ENCODE measurements at regions not wholly inside any gene's neighbourhood (a gene's known extent, or its start where the extent isn't known, plus 50 kb on each side); places are given as distances from the start of the nearest gene placed in this dataset.

DNA sequence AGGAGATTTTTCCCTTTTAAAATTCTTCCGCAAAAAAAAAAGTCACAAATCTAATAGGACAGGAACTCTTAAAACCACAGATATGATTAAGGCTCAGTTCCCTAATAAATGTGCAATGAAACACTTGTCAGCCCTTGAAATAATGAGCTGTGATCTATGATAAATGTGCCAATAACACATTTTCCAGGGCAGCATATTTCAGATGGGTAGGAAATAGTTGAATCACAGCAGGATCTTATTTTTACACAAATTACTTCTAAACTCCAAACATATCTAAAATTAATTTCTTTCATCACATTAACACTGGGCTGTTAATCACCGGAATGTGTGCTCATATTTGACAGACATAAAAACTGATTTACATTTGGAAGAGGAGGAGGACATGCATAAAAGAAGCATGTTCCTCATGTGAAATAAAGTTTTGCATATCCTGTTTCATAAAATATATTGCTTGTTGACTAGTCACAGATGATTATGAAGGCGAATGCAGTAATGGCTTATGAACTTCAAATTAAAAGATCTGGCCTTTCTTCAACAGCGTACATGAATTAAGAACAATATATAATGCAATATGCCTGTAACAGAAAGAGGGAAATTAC is 281.4 kb downstream of the PAX3 start:
- peaks cover 32% of the 10 kb centered on the region for H3K27me3 ChIP-seq (replicated peaks; ENCODE audit: insufficient read depth, low read depth, low read length, poor library complexity)
- POLR2A ChIA-PET (ENCODE audit: low non-redundant PET) = no interaction called here
- no TSS peak for BruUV-seq (replicated peaks)
- no peak overlapping the region for H3K27ac ChIP-seq (ENCODE audit: low read depth, low read length, poor library complexity, severe bottlenecking)
- CTCF ChIA-PET = no interaction called here
- no peak for DNase-seq (ENCODE audit: low spot score)
- intact Hi-C loops (cut with micrococcal nuclease; ENCODE audit: unreplicated experiment) = no loop called here
- H3K9me3 ChIP-seq (ENCODE audit: low read depth, low read length, poor library complexity, severe bottlenecking) = no peaks in the 10 kb centered on the region
- no peak for TF ChIP-seq EZH2 (IDR thresholded peaks at IDR 0.05; ENCODE audit: borderline replicate concordance, low read depth, low read length, poor library complexity, severe bottlenecking)
- TF ChIP-seq, protein P1, sequence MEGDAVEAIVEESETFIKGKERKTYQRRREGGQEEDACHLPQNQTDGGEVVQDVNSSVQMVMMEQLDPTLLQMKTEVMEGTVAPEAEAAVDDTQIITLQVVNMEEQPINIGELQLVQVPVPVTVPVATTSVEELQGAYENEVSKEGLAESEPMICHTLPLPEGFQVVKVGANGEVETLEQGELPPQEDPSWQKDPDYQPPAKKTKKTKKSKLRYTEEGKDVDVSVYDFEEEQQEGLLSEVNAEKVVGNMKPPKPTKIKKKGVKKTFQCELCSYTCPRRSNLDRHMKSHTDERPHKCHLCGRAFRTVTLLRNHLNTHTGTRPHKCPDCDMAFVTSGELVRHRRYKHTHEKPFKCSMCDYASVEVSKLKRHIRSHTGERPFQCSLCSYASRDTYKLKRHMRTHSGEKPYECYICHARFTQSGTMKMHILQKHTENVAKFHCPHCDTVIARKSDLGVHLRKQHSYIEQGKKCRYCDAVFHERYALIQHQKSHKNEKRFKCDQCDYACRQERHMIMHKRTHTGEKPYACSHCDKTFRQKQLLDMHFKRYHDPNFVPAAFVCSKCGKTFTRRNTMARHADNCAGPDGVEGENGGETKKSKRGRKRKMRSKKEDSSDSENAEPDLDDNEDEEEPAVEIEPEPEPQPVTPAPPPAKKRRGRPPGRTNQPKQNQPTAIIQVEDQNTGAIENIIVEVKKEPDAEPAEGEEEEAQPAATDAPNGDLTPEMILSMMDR (conservative IDR thresholded peaks at IDR 0.05; ENCODE audit: low read depth, low read length) = no peak
- H3K36me3 ChIP-seq (ENCODE audit: insufficient read depth, low read length, poor library complexity, severe bottlenecking) = no peaks in the 10 kb centered on the region
- H3K4me3 ChIP-seq (ENCODE audit: low read depth, low read length, poor library complexity, severe bottlenecking) = no peak overlapping the region
- peaks cover 8% of the 10 kb centered on the region for H3K4me1 ChIP-seq (ENCODE audit: insufficient read depth, low read length, poor library complexity, severe bottlenecking)

DNA sequence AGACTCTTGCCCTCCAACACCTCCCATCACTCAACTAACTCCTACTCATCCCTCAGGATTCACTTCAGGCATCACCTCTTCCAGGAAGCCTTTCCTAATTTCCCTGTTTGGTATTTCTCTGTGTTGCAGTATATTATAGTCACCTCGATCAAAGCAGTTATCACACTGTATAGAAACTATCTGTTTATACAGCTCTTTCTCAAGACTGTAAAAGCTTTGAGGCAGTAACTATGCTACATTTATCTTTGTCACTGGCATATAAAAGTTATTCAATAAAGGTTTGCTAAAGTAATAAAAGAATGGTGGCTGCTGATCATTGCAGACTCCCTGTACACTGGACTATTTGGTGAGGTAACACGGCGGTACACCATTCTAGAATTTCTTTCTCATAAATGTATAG is 284.9 kb downstream of the PAX3 start:
- ChIA-PET POLR2A (ENCODE audit: low non-redundant PET) (no interaction called here), CTCF (no interaction called here)
- DNase-seq (ENCODE audit: low spot score) = no peak
- H3K4me1 ChIP-seq (ENCODE audit: insufficient read depth, low read length, poor library complexity, severe bottlenecking) = peaks cover 8% of the 10 kb centered on the region
- TF ChIP-seq, protein P1 (conservative IDR thresholded peaks at IDR 0.05; ENCODE audit: low read depth, low read length) = no peak
- no peak for TF ChIP-seq EZH2 (IDR thresholded peaks at IDR 0.05; ENCODE audit: borderline replicate concordance, low read depth, low read length, poor library complexity, severe bottlenecking)
- BruUV-seq (replicated peaks) = no TSS peak
- intact Hi-C loops (cut with micrococcal nuclease; ENCODE audit: unreplicated experiment) = no loop called here
- H3K4me3 ChIP-seq (ENCODE audit: low read depth, low read length, poor library complexity, severe bottlenecking) = no peak overlapping the region
- H3K9me3 ChIP-seq (ENCODE audit: low read depth, low read length, poor library complexity, severe bottlenecking) = no peaks in the 10 kb centered on the region
- peaks cover 66% of the 10 kb centered on the region for H3K27me3 ChIP-seq (replicated peaks; ENCODE audit: insufficient read depth, low read depth, low read length, poor library complexity)
- H3K36me3 ChIP-seq (ENCODE audit: insufficient read depth, low read length, poor library complexity, severe bottlenecking) = no peaks in the 10 kb centered on the region
- no peak overlapping the region for H3K27ac ChIP-seq (ENCODE audit: low read depth, low read length, poor library complexity, severe bottlenecking)

DNA sequence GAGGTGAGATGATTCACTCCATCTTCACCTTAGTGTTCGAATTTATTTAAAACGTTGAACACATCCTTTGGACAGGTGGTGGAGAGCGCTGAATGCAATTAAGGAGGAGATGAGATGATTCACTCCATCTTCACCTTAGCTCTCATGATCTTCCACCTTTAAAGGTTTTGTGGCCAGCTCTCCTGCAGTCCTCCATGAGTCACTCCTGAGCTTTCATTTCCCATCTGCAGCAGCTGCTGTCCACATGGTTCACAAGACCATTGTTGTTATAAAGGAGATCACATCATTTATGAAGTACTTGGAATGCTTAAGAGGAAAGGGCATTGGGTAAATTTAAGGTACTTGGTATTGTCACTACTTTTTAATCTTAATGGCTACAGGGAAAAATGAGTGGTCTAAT is 298.5 kb downstream of the PAX3 start:
- intact Hi-C loops (cut with micrococcal nuclease; ENCODE audit: unreplicated experiment) = no loop called here
- ChIA-PET POLR2A (ENCODE audit: low non-redundant PET) (no interaction called here), CTCF (no interaction called here)
- no peak for DNase-seq (ENCODE audit: low spot score)
- Histone ChIP-seq H3K4me3 (ENCODE audit: low read depth, low read length, poor library complexity, severe bottlenecking) (no peak overlapping the region), H3K27ac (ENCODE audit: low read depth, low read length, poor library complexity, severe bottlenecking) (no peak overlapping the region), H3K27me3 (replicated peaks; ENCODE audit: insufficient read depth, low read depth, low read length, poor library complexity) (peaks cover 1% of the 10 kb centered on the region), H3K4me1 (ENCODE audit: insufficient read depth, low read length, poor library complexity, severe bottlenecking) (no peaks in the 10 kb centered on the region), H3K36me3 (ENCODE audit: insufficient read depth, low read length, poor library complexity, severe bottlenecking) (no peaks in the 10 kb centered on the region), H3K9me3 (ENCODE audit: low read depth, low read length, poor library complexity, severe bottlenecking) (no peaks in the 10 kb centered on the region)
- BruUV-seq (replicated peaks) = no TSS peak
- TF ChIP-seq, protein P1 (conservative IDR thresholded peaks at IDR 0.05; ENCODE audit: low read depth, low read length) = no peak
- no peak for TF ChIP-seq EZH2 (IDR thresholded peaks at IDR 0.05; ENCODE audit: borderline replicate concordance, low read depth, low read length, poor library complexity, severe bottlenecking)
